ENCODE measurements at regions not wholly inside any gene's neighbourhood (a gene's known extent, or its start where the extent isn't known, plus 50 kb on each side); places are given as distances from the start of the nearest gene placed in this dataset.

DNA sequence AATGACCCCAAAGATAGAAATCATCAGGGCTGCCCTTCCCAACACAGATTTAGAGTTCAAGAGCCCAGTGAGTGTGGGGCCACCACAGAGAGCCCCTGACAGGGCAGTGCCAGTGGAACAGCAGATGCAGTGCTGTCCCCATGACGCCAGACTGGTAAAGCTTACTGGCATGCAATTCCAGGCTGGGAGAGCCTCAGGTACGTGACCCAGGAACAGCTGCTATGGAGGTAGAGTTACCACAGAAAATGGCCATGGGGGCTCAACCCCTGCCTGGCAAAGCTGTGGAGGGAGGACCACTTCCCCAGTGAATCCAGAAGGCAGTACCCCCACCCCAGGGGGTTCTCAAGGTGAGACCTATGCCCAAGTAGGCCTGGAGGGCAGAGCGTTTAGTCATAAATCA lies 228.5 kb downstream of the POLR1F start:
- ChIA-PET POLR2A (no interaction called here), CTCF (interaction anchor here (4.5 kb wide), 1 partner anchor 12 kb away, joined by 34 read pairs; no protein-coding TSS in a partner anchor)

GRCh38 chr7:19470031-19470430 lies 238.8 kb downstream of the POLR1F start:
- no peak for TF ChIP-seq CTCF (IDR thresholded peaks at IDR 0.05; ENCODE audit: low read depth, low read length)
- ChIA-PET CTCF (interaction anchor here (0.6 kb wide), 1 partner anchor 349 kb away, joined by 5 read pairs; no protein-coding TSS in a partner anchor), POLR2A (no interaction called here)
- H3K27ac ChIP-seq (ENCODE audit: low read depth, low read length) = no peak overlapping the region
- no peaks in the 10 kb centered on the region for H3K27me3 ChIP-seq (ENCODE audit: control insufficient read depth, insufficient read depth, low read length)
- H3K9me3 ChIP-seq (ENCODE audit: control insufficient read depth, insufficient read depth, low read length) = no peaks in the 10 kb centered on the region
- DNase-seq (ENCODE audit: low read depth, low spot score) = peak; percentile 62
- no peak overlapping the region for H3K4me3 ChIP-seq (ENCODE audit: low read depth, low read length)

More for the DNA sequence above, 228.5 kb downstream of the POLR1F start:
- peaks cover 4% of the 10 kb centered on the region for H3K9me3 ChIP-seq (ENCODE audit: control insufficient read depth, insufficient read depth, low read length)
- DNase-seq (ENCODE audit: low read depth, low spot score) = no peak
- H3K27me3 ChIP-seq (ENCODE audit: control insufficient read depth, insufficient read depth, low read length) = no peaks in the 10 kb centered on the region
- H3K27ac ChIP-seq (ENCODE audit: low read depth, low read length) = no peak overlapping the region
- no peak for TF ChIP-seq CTCF (IDR thresholded peaks at IDR 0.05; ENCODE audit: low read depth, low read length)
- no peak overlapping the region for H3K4me3 ChIP-seq (ENCODE audit: low read depth, low read length)

DNA sequence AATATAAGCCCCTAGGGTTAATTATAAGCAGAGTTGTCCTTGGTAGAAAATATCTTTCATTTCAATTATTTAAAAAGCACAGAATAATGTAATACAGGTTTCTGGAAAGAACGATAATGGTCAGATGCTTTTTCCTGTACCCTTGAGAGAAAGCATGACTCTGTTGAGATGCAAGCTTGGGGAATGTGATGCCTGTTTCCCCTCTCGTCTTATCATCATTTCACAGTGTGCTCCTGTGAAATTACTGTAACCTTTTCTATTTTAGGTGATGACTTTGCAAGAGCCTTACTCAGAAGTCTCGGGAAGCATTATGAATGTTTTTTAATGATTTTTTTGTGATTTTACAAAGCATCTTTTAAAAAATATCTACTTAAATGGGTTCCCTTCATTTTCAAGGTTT lies 243.0 kb downstream of the POLR1F start:
- no peak for TF ChIP-seq CTCF (IDR thresholded peaks at IDR 0.05; ENCODE audit: low read depth, low read length)
- ChIA-PET CTCF (no interaction called here), POLR2A (no interaction called here)
- no peaks in the 10 kb centered on the region for H3K27me3 ChIP-seq (ENCODE audit: control insufficient read depth, insufficient read depth, low read length)
- no peak for DNase-seq (ENCODE audit: low read depth, low spot score)
- H3K4me3 ChIP-seq (ENCODE audit: low read depth, low read length) = no peak overlapping the region
- H3K27ac ChIP-seq (ENCODE audit: low read depth, low read length) = no peak overlapping the region
- H3K9me3 ChIP-seq (ENCODE audit: control insufficient read depth, insufficient read depth, low read length) = no peaks in the 10 kb centered on the region

- Histone ChIP-seq H3K9me3 (ENCODE audit: control insufficient read depth, insufficient read depth, low read length) (no peaks in the 10 kb centered on the region), H3K4me3 (ENCODE audit: low read depth, low read length) (no peak overlapping the region), H3K27ac (ENCODE audit: low read depth, low read length) (no peak overlapping the region), H3K27me3 (ENCODE audit: control insufficient read depth, insufficient read depth, low read length) (no peaks in the 10 kb centered on the region)
- TF ChIP-seq CTCF (IDR thresholded peaks at IDR 0.05; ENCODE audit: low read depth, low read length) = no peak
- ChIA-PET POLR2A (no interaction called here), CTCF (no interaction called here)
- no peak for DNase-seq (ENCODE audit: low read depth, low spot score)
Measured at GRCh38 chr7:19464751-19465150, 244.1 kb downstream of the POLR1F start.

- CTCF ChIA-PET = no interaction called here
- TF ChIP-seq CTCF (IDR thresholded peaks at IDR 0.05; ENCODE audit: low read depth, low read length) = no peak
- no peaks in the 10 kb centered on the region for H3K9me3 ChIP-seq (ENCODE audit: control insufficient read depth, insufficient read depth, low read length)
- no peak overlapping the region for H3K4me3 ChIP-seq (ENCODE audit: low read depth, low read length)
- no peak for DNase-seq (ENCODE audit: low read depth, low spot score)
- H3K27me3 ChIP-seq (ENCODE audit: control insufficient read depth, insufficient read depth, low read length) = no peaks in the 10 kb centered on the region
- POLR2A ChIA-PET = no interaction called here
- H3K27ac ChIP-seq (ENCODE audit: low read depth, low read length) = no peak overlapping the region
Measured at GRCh38 chr7:19464241-19464640, 244.6 kb downstream of the POLR1F start.
